Prostate gland (tissue), 2 donors: ENCODE measurements at regions not wholly inside any gene's neighbourhood (a gene's known extent, or its start where the extent isn't known, plus 50 kb on each side); places are given as distances from the start of the nearest gene placed in this dataset.

Experiments used
- DNase-seq: peaks from one replicate; pipeline ENCODE4 v3.0.0-alpha.2; 2019; ENCODE audit warnings: low spot score
- H3K27ac ChIP-seq, 2 donors: fragments of 200-600 bp; sonication (generic); 2 replicates each; pipeline ENCODE4 v1.5.1; 2017 to 2019
- H3K27me3 ChIP-seq: fragments of 200-600 bp; sonication (generic); replicated peaks from 2 replicates; pipeline ENCODE4 v1.5.1; 2019; ENCODE audit not compliant: insufficient read depth
- H3K36me3 ChIP-seq, 2 donors: fragments of 200-600 bp; sonication (generic); 1 replicate in 1 of 2; 2 replicates in 1 of 2; pipeline versions ENCODE4 v1.5.1 to v1.8.1; 2017 to 2019
- H3K4me1 ChIP-seq: fragments of 200-600 bp; sonication (generic); replicated peaks from 2 replicates; pipeline ENCODE4 v1.5.1; 2019
- H3K4me3 ChIP-seq, 2 donors: fragments of 200-600 bp; sonication (generic); 2 replicates each; pipeline ENCODE4 v1.5.1; 2017 to 2019
- H3K9me3 ChIP-seq: fragments of 200-600 bp; sonication (generic); 2 replicates; pipeline ENCODE4 v1.5.1; 2017
- POLR2A ChIP-seq: fragments of 450-650 bp; IDR thresholded peaks from one replicate; pipeline ENCODE4 v1.6.1; 2016; ENCODE audit warnings: antibody characterized with exemption, mild to moderate bottlenecking
- POLR2AphosphoS5 ChIP-seq: sonication (generic); formaldehyde crosslinking; IDR thresholded peaks from one replicate; pipeline ENCODE4 v1.6.1; 2017; ENCODE audit warnings: antibody characterized with exemption
- WGBS: methylation state at CpG from one replicate; pipeline ENCODE4 v1.1.5; 2018; 5-methylcytosine and 5-hydroxymethylcytosine counted together
- intact Hi-C: fragments of 100-400 bp; cut with DNase I; formaldehyde crosslinking; loops from one replicate; pipeline ENCODE4 v1.14.2; 2022
- TF ChIP-seq, protein P1 (sequence below), 4 experiments: fragments of 200-600 bp in 2 of 4; fragments of 450-650 bp in 2 of 4; sonication (generic) in 2 of 4; IDR thresholded peaks; 1 replicate in 3 of 4; 2 replicates in 1 of 4; pipeline ENCODE4 v1.5.1; 2016 to 2019; ENCODE audit warnings: antibody characterized with exemption in 4 of 4, mild to moderate bottlenecking in 2 of 4, moderate library complexity in 2 of 4

DNA sequence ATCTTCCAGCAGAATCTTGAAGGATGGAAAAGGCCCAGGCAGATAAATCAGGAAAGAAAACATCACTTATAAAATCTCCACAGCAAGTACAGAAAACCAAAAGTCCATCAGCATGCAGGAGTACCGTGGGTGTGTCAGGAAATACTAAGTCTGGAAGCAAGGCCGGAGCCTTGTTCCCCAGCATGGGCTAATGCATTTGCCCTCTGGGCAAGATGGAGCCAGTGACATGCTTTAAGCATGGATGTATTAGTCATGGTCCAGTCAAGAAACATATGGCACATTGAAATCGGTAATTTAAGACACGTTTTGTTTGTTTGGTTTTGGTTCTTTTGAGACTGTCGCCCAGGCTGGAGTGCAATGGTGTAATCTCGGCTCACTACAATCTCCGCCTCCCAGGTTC is 506.0 kb upstream of the JARID2 start:
- no peak for DNase-seq
- 88% methylated on average over 6 of the region's 7 CpGs for WGBS
- Histone ChIP-seq H3K4me1 (no peaks in the 10 kb centered on the region), H3K27ac (no peak overlapping the region), H3K27me3 (no peaks in the 10 kb centered on the region), H3K36me3 (no peaks in the 10 kb centered on the region), H3K4me3 (no peak overlapping the region), H3K9me3 (no peaks in the 10 kb centered on the region)
- TF ChIP-seq POLR2A (no peak), POLR2AphosphoS5 (no peak)
- TF ChIP-seq, protein P1, sequence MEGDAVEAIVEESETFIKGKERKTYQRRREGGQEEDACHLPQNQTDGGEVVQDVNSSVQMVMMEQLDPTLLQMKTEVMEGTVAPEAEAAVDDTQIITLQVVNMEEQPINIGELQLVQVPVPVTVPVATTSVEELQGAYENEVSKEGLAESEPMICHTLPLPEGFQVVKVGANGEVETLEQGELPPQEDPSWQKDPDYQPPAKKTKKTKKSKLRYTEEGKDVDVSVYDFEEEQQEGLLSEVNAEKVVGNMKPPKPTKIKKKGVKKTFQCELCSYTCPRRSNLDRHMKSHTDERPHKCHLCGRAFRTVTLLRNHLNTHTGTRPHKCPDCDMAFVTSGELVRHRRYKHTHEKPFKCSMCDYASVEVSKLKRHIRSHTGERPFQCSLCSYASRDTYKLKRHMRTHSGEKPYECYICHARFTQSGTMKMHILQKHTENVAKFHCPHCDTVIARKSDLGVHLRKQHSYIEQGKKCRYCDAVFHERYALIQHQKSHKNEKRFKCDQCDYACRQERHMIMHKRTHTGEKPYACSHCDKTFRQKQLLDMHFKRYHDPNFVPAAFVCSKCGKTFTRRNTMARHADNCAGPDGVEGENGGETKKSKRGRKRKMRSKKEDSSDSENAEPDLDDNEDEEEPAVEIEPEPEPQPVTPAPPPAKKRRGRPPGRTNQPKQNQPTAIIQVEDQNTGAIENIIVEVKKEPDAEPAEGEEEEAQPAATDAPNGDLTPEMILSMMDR (IDR thresholded peaks at IDR 0.05): no peak
- intact Hi-C loops: no loop called here

DNA sequence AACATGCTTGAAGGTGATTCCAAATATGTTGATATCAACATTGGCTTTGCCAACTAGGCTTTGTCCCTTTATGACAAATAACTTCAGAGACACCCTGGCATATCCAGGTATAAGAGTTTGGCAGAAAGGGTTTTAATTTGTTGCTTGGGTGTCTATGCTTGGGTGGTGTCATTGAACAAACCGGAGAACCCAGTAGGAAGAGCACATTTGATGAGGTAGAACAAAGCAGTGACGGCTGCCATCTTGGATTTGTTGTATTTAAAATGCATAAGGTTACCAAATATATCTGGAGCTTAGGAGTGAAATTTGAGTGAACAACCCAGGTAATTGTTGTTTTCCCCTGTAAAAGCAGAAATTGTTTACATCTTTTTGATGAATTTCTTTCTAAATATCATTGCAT is 503.7 kb upstream of the JARID2 start:
- H3K4me1 ChIP-seq: no peaks in the 10 kb centered on the region
- no peaks in the 10 kb centered on the region for H3K9me3 ChIP-seq
- DNase-seq: no peak
- intact Hi-C loops: no loop called here
- H3K27me3 ChIP-seq: no peaks in the 10 kb centered on the region
- TF ChIP-seq POLR2AphosphoS5 (no peak), POLR2A (no peak)
- TF ChIP-seq, protein P1 (IDR thresholded peaks at IDR 0.05): no peak
- H3K4me3 ChIP-seq: no peak overlapping the region
- H3K36me3 ChIP-seq: no peaks in the 10 kb centered on the region
- WGBS: 97% methylated on average over 2 of the region's 2 CpGs
- no peak overlapping the region for H3K27ac ChIP-seq

- WGBS: 97% methylated on average over 5 of the region's 5 CpGs
- no peak for DNase-seq
- Histone ChIP-seq H3K4me3 (no peak overlapping the region), H3K9me3 (no peaks in the 10 kb centered on the region), H3K27me3 (no peaks in the 10 kb centered on the region), H3K27ac (no peak overlapping the region), H3K36me3 (no peaks in the 10 kb centered on the region), H3K4me1 (no peaks in the 10 kb centered on the region)
- intact Hi-C loops: no loop called here
- TF ChIP-seq, protein P1 (IDR thresholded peaks at IDR 0.05): no peak
- TF ChIP-seq POLR2AphosphoS5 (no peak), POLR2A (no peak)
Observed at GRCh38 chr6:14742680-14743079, 503.2 kb upstream of the JARID2 start.

GRCh38 chr6:14743144-14743473 is 502.8 kb upstream of the JARID2 start:
- DNase-seq: no peak
- WGBS: 89% methylated on average over 2 of the region's 2 CpGs
- H3K4me1 ChIP-seq: no peaks in the 10 kb centered on the region
- H3K9me3 ChIP-seq: no peaks in the 10 kb centered on the region
- no peaks in the 10 kb centered on the region for H3K36me3 ChIP-seq
- H3K27me3 ChIP-seq: no peaks in the 10 kb centered on the region
- no peak overlapping the region for H3K4me3 ChIP-seq
- no peak overlapping the region for H3K27ac ChIP-seq
- intact Hi-C loops: no loop called here
- no peak for TF ChIP-seq POLR2AphosphoS5
- no peak for TF ChIP-seq POLR2A

GRCh38 chr6:14743474-14744211 is 502.2 kb upstream of the JARID2 start:
- no peak overlapping the region for H3K4me3 ChIP-seq
- no peaks in the 10 kb centered on the region for H3K36me3 ChIP-seq
- WGBS: 73% methylated on average over 7 of the region's 7 CpGs
- DNase-seq: no peak
- no peaks in the 10 kb centered on the region for H3K9me3 ChIP-seq
- no peak overlapping the region for H3K27ac ChIP-seq
- H3K4me1 ChIP-seq: no peaks in the 10 kb centered on the region
- no peaks in the 10 kb centered on the region for H3K27me3 ChIP-seq
- TF ChIP-seq POLR2AphosphoS5 (no peak), POLR2A (no peak)
- TF ChIP-seq, protein P1 (IDR thresholded peaks at IDR 0.05): no peak
- intact Hi-C loops: no loop called here
